NCI-H446 (cell line): ENCODE measurements at regions not wholly inside any gene's neighbourhood (a gene's known extent, or its start where the extent isn't known, plus 50 kb on each side); places are given as distances from the start of the nearest gene placed in this dataset.

Experiments used
- DNase-seq, 2 experiments: peaks; one replicate each; lab custom pipeline; 2025; lab: John Stamatoyannopoulos, UW

DNA sequence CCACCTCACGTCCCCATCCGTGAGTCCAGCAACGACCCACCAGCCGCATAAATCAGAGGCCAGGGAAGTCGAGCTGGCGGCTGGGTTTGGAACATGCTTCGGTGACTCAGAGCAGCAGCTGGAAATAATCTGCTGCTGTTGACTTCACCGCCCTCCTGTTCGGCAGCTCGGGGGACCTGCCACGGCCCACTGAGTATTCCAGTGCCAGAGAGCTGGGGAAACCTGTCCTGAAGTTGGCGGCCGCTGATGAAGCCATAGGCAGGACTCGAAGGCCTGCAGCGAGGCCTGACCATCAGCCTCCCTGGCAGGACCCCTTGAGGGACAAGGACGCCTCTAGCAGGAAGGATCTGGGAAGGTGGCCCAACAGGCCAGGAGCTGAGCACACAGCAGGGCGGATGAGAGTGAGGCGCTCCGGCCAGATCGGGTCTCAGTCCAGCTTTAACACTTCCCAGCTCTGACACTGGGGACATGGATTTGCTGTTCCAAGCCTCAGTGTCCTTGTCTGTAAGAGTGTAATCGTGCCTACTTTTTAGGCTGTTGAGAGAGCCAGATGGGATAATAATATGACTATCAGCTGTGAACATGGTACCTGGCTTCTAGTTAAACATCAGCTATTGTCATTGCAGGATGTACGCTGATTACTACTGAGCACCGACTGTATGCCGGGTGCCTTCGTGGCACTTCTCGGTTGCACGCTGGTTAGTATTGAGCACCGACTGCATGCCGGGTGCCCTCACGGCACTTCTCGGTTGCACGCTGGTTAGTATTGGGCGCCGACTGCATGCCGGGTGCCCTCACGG lies 50.4 kb upstream of the CIBAR2 start:
- peak in 1 of 2 experiments; percentile 23 for DNase-seq

- DNase-seq, result no peak
Measured at GRCh38 chr16:85163278-85164112, 51.2 kb upstream of the CIBAR2 start.

DNA sequence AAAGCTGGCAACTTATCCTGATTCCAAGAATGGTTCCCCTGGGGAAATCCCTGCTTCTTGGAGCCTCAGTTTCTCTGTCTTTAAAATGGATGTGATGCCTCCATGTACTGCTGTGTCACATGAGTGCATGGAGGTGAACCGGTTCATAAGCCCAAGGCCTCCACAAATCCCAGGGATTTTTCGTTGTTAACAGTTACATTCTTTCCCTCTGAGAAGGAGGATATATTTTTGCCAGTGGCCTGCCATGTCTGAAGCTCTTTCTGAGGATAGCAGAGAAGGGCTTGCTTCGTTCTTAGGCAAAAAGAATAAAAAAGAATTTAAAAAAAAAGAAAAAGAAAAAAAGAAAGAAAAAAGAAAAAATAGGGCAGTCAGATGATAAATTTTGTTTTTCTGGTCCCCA lies 52.2 kb upstream of the CIBAR2 start:
- DNase-seq, result no peak

- no peak for DNase-seq
Measured at GRCh38 chr16:85164838-85165516, 52.7 kb upstream of the CIBAR2 start.

DNA sequence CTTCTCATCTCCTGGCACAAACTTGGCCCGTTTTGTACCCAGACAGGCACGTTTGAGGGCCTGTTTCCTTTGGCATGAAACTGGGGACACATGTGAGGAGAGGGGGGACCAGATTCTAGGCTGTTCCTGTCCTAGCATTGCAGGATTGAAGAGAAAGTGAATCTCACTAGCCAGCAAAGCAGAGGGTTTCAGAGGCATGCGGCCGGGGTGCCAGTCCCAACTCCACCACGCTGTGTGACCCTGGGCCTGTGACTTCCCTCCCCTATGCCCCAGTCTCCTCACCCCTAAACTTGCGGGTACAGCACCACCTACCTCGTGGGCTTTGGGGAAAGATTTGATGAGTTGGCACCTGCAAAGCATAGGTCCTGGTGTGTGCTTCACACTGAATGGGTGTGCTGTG lies 53.5 kb upstream of the CIBAR2 start:
- DNase-seq, result no peak

DNA sequence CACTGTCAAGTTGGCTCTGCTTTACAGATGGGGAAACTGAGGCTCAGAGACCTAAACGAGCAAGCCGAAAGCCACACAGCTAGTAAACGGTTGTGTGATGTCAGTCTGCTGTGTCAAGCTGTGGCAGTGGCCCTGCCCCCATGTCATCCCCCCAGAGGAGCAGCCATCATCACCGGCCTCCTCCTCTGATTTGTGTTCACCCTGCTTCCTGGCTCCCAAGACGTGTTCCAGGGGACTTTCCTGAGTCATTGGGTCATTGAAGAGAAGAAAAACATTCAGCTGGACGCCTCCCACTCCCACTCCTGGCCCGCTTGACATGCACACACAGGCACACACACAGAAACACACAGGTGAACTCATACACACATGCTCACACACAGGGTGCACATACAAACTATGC lies 54.0 kb upstream of the CIBAR2 start:
- no peak for DNase-seq

DNA sequence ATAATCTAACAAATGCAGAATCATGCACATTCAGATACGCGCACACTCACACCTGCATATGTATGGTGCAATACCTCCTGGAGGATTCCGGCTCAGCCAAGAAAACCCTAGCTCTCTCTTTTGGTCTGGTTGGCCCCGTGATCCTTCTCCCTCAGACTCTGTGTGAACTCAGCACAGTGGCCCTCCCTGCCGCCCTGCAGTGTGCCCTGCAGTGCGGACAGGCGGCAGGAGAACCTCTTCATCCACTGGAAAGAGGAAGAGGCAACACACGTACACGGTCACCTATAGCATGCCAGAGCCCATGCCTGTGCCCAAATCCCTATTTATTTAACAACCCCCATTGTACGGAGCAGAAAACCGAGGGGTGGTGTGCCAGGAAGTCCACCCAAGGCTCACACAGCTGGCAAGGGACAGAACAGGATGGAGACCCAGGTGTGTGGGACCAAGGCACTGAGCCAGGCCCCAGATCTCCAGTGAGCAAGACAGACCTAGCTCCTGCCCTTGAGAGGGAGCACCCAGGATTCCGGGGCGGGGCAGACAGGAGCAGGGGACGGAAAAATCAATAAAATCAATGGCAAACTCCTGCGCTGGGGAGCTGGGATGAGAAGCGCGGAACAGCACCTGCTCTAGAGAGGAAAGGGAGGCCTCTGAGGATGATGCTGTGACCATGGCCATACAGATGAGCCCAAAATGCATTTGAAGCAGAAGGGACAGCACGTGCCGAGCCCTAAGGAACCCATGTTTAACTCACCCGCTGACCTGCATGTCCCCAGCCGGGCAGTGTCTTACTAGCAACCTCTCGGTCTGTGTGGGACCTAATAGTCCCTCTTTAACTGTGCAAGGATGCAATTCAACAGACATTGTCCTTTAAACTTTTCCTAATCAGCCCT lies 54.7 kb upstream of the CIBAR2 start:
- no peak for DNase-seq

GRCh38 chr16:85167589-85168537 lies 55.6 kb upstream of the CIBAR2 start:
- no peak for DNase-seq

GRCh38 chr16:85168732-85169256 lies 56.5 kb upstream of the CIBAR2 start:
- DNase-seq, result peak in 1 of 2 experiments; percentile 24

DNA sequence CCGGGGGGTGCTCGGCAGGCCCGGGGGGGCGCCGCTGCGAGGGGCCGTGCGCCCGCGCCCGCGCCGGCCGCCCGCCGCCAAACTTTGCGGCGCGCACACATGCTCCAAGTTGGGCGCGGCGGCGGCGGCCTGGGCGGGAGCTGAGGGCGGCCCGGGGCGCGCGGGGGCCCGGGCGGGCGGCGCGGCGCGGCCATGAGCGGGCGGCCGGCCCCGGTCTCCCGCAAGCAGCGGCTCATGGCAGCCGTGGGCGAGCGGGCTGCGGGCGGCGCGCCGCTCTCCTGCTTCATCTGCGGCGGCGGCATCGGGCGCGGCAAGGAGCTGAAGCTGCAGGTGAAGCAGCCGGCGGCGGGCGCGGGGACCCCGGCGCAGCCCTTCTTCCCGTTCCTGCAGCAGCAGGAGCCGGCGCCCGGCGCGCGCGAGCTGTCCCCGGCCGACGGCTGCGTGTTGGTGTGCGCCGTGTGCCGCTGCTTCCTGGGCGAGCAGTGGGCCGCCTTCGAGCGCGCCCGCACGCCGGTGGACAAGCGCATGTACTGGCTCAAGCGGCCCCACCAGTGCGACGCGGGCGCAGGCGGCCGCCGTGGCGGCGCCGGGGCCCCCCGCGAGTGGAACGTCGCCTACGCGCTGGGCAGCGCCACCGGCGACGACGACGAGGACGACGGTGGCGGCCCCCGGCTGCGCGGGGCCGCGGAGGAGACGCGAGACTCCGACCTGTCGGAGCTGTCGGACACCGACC lies 57.2 kb upstream of the CIBAR2 start:
- DNase-seq, result no peak

GRCh38 chr16:85170066-85170491 lies 57.8 kb upstream of the CIBAR2 start:
- no peak for DNase-seq

DNA sequence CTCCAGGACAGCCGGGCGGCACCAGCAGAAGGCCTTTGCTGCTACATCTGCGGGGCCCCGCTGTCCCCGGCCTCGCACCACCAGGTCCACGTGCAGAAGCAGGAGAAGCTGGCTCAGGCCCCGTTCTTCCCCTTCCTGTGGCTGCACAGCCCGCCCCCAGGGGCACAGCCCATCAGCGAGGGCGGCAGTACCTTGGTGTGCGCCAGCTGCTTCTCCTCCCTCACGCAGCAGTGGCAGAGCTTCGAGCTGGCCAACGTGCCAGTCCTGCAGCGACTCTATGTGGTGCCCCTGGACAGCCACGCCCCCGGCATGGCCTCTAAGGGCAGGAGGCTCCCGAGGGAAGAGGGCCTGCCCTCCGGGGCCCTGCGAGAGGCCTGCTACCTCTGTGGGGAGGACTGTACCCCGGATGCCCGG lies 58.3 kb upstream of the CIBAR2 start:
- DNase-seq, result no peak

- no peak for DNase-seq
Measured at GRCh38 chr16:85171004-85171758, 58.9 kb upstream of the CIBAR2 start.

DNA sequence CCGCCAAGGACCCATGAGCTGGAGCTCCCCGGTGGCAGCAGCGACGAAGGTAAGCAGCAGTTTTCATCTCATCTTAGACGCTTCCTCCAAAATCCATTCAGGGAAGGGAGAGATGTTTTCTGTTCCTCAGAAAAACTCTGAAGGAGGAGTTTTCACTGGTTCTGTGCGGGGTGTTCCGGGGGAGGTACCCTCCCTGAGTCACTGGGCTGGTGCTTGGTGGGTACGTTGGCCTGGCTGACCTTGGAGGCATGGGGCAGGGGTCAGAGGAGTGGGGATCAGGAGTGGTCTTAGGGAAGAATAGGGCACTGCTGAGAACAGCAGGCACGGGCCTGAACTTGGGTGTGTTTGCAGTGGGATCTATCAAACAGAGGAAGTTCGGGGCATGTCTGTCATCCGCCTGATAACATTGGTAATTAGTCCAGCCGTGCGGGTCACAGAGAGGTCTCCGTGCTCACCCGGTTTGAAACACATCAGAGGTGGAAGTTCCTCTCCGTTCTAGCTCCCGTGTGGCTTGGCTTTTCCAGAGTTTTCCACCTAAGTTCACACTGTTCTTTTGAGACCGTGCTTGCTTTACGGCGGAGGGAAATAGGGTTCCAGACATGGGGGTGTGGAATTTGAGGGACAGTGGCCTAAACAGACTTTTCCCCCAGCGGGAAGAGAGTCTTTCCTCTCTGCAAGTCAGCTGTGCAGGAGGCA lies 59.6 kb upstream of the CIBAR2 start:
- DNase-seq, result no peak

GRCh38 chr16:85172455-85173145 lies 60.3 kb upstream of the CIBAR2 start:
- no peak for DNase-seq

DNA sequence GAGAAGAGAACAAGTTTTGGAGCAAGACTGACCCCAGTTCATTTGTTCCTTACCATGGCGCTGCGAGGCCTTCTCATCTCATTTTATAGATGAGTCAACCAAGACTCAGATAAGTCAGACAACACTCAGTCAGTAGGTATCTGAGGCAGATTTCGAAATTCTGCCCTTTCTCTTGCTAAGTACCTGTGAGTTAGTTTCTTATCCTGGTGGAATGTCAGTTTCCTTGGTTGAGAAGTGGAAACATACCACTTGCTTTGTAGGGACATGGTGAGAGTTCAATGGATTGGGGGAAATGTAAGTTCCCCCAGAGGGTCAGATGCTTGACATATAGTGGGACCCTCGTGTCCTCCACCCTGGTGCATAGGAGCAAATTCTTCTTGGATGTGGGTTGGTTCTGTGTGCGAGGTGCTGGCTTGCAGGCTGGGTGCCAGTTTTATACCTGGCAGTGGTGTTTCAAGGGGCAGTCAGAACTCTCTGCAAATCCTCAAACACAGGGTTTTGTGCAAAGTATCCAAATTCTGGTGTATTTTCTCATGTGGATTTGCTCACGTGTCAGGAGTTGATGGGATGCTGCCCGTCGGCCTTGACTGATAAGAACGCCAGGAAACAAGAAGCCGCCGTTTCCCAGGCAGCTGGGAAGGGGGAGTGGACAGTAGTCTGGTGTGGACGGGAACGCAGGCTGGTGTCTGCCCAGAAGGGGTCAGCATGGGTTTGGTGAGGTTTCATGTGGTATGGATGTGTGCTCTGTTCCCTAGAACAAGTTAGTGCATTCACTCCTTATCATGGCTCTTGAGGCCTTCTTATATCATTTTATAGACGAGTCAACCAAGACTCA lies 61.1 kb upstream of the CIBAR2 start:
- no peak for DNase-seq
